ENCODE measurements at regions not wholly inside any gene's neighbourhood (a gene's known extent, or its start where the extent isn't known, plus 50 kb on each side); places are given as distances from the start of the nearest gene placed in this dataset.

- no peak for DNase-seq (ENCODE audit: low read depth, low spot score)
- H3K4me3 ChIP-seq (ENCODE audit: low read length) = no peak overlapping the region
Measured at GRCh38 chr2:81247648-81248047, 943.1 kb upstream of the LRRTM1 start.

DNA sequence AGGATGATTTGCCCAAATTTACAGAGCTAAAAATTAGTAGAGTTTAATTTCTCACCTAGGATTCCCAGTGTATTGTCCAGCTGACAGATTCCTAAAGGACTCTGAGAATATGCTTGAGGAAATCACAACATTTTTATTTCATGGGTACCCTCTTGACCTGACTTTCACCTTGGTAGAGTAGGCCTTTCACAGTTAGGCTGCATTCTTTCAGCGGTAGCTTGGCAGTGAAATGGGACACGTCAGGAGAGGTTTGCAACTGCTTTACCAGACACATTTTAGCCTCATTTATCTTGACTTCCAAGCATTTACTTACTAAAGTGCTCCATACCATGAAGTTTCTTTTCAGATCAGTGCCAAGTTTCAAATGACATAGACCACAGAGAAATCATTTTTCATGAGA lies 937.9 kb upstream of the LRRTM1 start:
- no peak for DNase-seq (ENCODE audit: low read depth, low spot score)
- no peak overlapping the region for H3K4me3 ChIP-seq (ENCODE audit: low read length)

DNA sequence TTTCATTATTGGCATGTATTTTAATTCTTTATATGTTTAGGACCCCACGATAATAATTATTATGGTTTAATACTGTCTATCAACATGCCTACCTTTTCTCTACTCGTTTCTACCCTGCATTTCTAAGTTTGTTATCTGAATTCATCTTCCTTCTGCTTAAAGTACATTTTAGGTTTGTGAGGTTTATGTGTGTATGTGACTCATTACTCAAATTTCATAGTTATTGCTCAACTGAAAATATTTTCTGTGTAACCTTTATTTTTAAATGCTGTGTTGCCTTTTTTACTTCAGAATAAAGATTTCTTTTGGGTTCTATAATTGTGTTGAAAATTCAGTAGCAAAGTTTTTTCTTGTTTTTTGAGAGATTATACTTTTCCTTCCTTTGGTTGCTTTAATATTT lies 933.9 kb upstream of the LRRTM1 start:
- DNase-seq (ENCODE audit: low read depth, low spot score) = no peak
- H3K4me3 ChIP-seq (ENCODE audit: low read length) = no peak overlapping the region

DNA sequence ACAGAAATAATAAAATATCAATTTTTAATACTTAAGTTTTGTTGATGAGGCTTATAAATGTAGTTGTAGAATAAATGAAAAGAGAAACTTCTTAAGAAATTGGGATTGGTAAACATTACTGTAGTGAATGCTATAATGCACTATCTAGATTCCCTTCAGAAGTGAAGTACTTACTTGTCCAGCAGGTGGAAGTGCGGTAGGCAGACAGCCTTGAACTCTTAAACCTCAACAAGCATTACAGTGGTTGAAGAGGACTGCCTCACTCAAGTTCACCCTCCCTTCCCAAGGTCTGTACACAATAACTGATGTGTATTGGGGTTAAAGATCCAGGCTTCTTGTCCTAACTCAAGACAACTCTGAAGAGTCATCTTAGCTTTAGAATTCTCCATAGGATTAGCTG lies 931.0 kb upstream of the LRRTM1 start:
- no peak for DNase-seq (ENCODE audit: low read depth, low spot score)

DNA sequence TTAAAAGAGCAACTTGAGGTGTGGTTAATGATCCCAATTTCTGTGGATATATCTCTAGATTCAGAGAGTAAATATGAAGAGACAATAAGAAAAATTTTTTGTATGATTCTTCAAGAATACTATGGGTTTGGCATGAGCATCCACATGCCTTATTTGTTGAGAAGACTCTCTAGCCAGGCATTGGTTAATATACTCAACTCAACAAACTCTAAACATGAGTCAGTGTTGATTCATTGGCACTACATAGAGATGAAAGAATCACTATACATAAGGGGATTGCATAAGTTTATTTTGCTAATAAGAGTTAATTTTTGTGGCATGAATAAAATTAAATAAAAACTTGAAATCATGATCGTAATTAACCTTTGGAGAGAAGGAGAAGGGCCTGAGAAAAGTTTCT lies 930.2 kb upstream of the LRRTM1 start:
- DNase-seq (ENCODE audit: low read depth, low spot score) = no peak
- no peak overlapping the region for H3K4me3 ChIP-seq (ENCODE audit: low read length)

More for the DNA sequence above, 931.0 kb upstream of the LRRTM1 start:
- H3K4me3 ChIP-seq (ENCODE audit: low read length) = no peak overlapping the region

GRCh38 chr2:81225756-81226155 lies 921.2 kb upstream of the LRRTM1 start:
- DNase-seq (ENCODE audit: low read depth, low spot score) = no peak

DNA sequence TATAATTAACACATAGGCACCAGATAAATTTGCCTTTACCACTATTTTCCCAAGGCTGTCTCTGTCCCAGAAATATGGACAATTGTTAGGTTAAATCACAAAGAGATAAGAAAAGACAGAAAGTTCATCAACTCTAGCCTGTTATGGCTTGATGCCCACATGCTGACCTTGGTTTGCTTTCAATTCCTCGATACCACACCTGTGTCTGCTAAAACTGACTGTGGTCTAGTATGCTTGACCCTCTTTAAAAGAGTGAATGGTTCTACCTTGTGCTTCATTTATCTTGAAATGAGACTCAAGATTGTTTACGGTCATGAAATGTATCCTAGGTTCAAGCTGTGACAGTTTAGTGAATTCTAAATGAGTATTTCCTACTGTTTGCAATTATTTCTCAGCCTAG lies 909.0 kb upstream of the LRRTM1 start:
- no peak overlapping the region for H3K4me3 ChIP-seq (ENCODE audit: low read length)
- no peak for DNase-seq (ENCODE audit: low read depth, low spot score)

More at GRCh38 chr2:81225756-81226155, 921.2 kb upstream of the LRRTM1 start:
- no peak overlapping the region for H3K4me3 ChIP-seq (ENCODE audit: low read length)

DNA sequence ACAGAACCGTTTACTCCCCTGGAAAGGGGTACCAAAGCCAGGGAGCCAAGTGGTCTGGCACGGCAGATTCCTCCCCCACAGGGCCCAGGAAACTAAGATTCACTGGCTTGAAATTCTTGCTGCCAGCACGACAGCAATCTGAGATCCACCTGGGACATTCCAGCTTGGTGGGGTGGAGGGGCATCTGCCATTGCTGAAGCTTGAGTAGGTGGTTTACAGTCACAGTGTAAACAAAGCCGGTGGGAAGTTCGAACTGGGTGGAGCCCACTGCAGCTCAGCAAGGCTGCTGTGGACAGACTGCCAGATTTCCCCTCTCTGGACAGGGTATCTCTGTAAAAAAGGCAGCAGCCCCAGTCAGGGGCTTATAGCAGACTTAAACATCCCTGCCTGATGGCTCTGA lies 901.7 kb upstream of the LRRTM1 start:
- H3K4me3 ChIP-seq (ENCODE audit: low read length) = no peak overlapping the region
- no peak for DNase-seq (ENCODE audit: low read depth, low spot score)

GRCh38 chr2:81196933-81197628 lies 892.5 kb upstream of the LRRTM1 start:
- DNase-seq (ENCODE audit: low read depth, low spot score) = no peak
- no peak overlapping the region for H3K4me3 ChIP-seq (ENCODE audit: low read length)

DNA sequence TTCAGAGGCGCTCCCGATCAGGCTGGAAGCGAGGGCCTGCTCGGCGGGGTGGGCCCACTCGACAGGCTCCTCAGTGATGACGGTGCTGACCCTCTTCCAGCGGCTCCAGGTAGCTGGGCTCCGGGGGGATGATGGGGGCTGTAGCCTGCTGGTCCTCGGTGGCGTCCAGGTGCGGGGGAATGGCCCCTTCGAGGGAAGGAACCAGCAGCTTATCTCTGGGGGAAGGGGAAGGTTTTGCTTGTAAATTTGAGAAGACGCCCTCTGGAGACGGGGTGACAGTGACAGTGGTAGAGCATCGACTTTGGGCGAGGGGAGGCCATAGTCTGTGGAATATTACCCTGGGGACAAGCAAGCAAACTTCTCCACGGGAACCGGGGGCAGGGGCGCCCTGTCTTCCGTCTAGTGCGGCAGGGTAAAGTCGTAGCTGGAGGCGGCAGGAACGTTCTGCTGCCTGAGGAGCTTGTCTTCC lies 891.9 kb upstream of the LRRTM1 start:
- no peak for DNase-seq (ENCODE audit: low read depth, low spot score)
- H3K4me3 ChIP-seq (ENCODE audit: low read length) = no peak overlapping the region

GRCh38 chr2:81195774-81196382 lies 891.3 kb upstream of the LRRTM1 start:
- DNase-seq (ENCODE audit: low read depth, low spot score) = no peak
- H3K4me3 ChIP-seq (ENCODE audit: low read length) = no peak overlapping the region

DNA sequence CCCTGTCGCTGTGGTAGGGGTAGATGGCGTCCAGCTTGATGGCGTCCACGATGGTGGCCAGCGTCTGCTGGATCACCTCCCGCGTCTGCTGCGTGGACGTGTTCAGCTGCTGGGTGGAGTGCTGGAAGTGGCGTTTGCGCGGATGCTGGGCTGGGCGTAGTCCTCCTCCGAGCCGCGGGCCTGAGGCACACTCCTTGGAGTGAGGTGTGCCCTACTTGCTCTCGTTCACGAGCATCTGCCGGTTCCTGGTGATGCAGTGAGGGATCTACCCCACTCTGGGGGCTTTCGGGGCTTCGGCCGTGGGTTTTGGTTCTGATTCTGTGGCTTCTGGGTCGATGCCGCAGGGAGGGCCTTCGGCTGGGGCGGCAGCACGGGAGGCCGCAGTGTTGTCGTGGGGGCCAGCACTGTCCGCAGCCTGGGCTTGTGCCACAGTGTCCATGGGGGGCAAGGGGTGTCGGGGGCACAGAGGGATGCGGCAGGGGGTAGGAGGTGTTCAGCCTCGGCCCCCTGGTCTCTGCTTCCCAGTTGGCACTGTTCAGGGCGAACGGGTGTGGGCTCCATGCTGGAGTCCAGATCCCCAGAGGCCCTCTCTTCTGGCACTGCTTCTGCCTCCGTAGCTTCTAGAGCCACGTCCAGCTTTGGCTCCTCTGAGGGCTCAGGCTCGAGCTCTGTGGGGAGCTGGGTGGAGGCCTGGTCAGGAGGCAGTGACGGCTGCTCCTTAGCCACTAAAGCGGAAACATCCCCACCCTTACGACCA lies 890.6 kb upstream of the LRRTM1 start:
- no peak for DNase-seq (ENCODE audit: low read depth, low spot score)
- no peak overlapping the region for H3K4me3 ChIP-seq (ENCODE audit: low read length)

- no peak for DNase-seq (ENCODE audit: low read depth, low spot score)
- H3K4me3 ChIP-seq (ENCODE audit: low read length) = no peak overlapping the region
Measured at GRCh38 chr2:81194581-81194980, 890.0 kb upstream of the LRRTM1 start.

DNA sequence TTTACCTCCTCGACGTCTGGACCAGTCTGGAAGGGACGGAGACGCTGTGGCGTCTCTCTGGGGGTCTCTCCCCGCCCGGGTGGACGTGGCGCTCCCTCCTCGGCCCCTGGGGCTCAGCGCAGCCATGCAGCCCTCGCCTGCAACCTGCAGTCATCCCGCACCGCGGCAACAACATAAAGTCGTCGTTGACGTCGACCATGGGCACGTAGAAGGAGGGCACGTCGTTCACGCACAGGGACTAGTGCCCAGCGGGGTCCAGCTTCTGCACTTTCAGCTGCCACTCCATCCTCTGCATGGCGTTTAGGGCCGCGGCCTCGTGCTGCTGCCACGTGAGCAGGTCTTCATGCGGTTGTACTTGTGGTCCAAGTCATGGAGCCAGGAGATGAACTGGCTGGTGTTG lies 889.6 kb upstream of the LRRTM1 start:
- no peak for DNase-seq (ENCODE audit: low read depth, low spot score)

GRCh38 chr2:81181845-81182244 lies 877.3 kb upstream of the LRRTM1 start:
- DNase-seq (ENCODE audit: low read depth, low spot score) = no peak
- H3K4me3 ChIP-seq (ENCODE audit: low read length) = no peak overlapping the region

More for the DNA sequence above, 889.6 kb upstream of the LRRTM1 start:
- H3K4me3 ChIP-seq (ENCODE audit: low read length) = no peak overlapping the region

DNA sequence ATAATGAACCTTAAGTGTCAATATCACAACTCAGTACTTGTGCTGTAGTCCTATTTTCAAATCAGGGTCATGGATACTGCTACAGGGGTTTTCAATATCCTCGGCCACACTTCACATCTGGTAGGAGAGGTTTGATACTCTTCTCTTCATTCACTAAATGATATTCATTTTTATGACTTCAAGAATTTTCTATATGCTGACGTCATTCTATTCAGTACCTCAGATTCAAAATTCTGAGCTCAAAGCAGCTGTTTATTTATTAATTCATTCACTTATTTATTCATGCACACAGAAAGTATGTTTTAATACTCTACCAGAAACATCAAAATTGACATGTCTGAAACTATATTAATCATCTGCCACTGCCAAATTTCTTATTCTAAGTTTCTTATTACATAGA lies 866.9 kb upstream of the LRRTM1 start:
- DNase-seq (ENCODE audit: low read depth, low spot score) = no peak
- no peak overlapping the region for H3K4me3 ChIP-seq (ENCODE audit: low read length)

- no peak overlapping the region for H3K4me3 ChIP-seq (ENCODE audit: low read length)
Measured at GRCh38 chr2:81163583-81163982, 859.0 kb upstream of the LRRTM1 start.

DNA sequence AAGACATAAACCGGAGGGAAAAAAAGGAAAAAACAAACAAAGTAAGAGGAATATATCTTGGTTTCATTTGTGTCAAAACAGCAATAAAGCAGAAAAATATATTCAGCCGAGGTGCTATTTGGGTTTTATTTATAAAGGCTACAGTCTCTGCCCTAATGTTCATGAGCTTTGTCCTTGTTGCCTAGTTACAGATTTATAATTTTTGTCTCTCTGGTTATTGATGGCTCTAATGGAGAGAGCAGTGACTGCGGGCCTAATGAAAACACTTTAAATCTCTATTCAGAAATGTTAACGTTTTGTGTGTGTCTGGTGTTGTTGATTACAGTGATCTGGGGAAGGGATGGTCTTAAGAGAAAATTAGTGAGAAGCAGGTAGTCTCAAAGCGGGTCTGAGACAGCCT lies 854.0 kb upstream of the LRRTM1 start:
- H3K4me3 ChIP-seq (ENCODE audit: low read length) = no peak overlapping the region
- no peak for DNase-seq (ENCODE audit: low read depth, low spot score)

More at GRCh38 chr2:81163583-81163982, 859.0 kb upstream of the LRRTM1 start:
- DNase-seq (ENCODE audit: low read depth, low spot score) = no peak

GRCh38 chr2:81148323-81148722 lies 843.8 kb upstream of the LRRTM1 start:
- no peak for DNase-seq (ENCODE audit: low read depth, low spot score)
- H3K4me3 ChIP-seq (ENCODE audit: low read length) = no peak overlapping the region

DNA sequence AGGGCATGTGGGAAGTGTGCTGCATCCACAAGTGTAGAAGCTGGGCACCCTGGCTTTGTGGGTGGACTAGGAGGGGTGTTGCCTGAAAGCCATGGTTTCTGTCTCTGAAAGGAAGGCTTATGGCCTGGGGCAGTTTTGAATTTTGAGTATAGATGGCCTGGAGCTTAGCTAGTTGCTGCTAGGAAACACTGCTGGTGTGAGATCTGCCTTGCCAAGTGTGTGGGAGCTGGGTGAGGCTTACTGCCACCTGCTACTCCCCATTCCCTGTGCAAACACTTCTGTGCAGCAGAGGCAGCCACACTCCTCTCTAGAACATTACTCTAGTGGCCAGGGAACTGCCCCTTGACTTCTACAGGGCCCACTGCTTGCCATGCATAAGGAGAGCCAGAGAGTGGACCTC lies 831.7 kb upstream of the LRRTM1 start:
- no peak overlapping the region for H3K4me3 ChIP-seq (ENCODE audit: low read length)
- no peak for DNase-seq (ENCODE audit: low read depth, low spot score)
